GM21447 (cell line): ENCODE measurements at regions not wholly inside any gene's neighbourhood (a gene's known extent, or its start where the extent isn't known, plus 50 kb on each side); places are given as distances from the start of the nearest gene placed in this dataset.

Source experiments
- ATAC-seq: cut with Tn5 transposase; IDR thresholded peaks from one replicate; pipeline ENCODE4 v1.9.1; 2021; ENCODE audit not compliant: unreplicated experiment

DNA sequence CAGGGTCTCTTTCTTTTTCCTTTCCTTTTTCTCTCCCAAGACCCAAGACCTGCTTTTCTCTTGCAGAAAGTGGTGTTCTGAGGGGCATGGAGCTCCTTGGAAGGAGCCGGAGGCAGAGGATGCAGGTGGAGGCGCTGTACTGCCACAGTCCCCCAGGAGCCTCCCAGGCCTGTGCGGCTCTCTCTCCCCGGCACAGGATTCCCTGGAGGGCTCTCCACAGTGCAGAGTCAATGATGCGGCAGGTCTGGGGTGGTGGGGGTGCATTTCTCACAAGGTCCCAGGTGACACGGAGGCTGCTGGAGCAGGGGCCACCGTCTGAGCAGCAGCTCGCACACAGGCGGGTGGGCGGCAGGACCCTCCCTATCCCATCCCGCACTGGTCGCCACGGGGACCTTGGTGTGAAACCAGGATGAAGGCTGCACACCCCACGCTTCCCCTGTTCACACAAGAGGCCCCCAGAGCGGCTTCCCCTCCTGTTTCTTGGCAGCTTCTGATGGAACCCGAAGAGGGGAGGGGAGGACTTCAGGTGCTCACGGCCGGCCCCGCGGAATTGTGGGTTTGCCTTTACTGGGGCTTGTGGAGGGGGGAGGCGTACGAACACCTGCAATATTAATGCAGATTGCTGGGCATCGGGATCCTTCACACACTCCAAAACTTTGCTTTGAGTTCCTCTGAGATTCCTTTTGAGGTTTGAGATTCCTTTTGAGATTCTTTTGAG lies 186.9 kb downstream of the ENGASE start:
- ATAC-seq = no peak

DNA sequence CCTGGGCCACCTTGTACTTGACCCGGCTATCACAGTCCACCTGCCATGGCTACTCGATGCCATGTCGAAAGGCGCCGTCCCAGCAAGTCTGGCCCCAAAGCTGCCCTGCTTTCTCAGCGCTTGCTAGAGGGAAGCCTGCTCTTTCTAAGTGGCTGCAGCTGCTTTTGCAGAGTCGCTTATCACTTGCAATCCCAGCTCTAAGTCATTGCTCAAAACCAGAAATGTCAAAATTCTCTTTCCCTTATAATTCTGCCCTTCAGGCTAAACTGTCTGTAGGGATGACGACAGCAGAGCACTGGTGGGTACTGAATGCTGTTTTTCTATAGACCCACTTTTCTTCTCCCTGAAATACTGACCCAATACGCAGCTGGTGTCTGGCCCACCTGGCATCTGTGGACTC lies 184.2 kb downstream of the ENGASE start:
- ATAC-seq = no peak

DNA sequence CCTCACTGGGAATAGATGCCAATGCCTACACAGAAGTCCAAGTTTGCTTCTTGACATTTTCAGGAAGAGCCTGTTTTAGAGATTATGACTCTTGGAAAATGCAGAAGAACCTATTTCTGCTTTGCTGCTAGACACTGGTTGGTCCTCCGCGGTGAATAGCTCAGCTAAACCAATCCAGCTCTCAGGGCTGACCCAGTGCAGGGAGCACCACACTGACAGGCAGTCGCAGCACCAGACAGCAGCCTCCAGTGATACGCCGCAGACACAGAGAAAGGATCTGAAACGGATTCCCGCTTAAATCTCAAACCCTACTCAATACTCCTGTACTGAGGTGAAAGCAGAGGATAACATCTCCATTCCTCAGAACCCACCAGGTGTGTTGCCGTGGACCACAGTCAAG lies 183.4 kb downstream of the ENGASE start:
- no peak for ATAC-seq

DNA sequence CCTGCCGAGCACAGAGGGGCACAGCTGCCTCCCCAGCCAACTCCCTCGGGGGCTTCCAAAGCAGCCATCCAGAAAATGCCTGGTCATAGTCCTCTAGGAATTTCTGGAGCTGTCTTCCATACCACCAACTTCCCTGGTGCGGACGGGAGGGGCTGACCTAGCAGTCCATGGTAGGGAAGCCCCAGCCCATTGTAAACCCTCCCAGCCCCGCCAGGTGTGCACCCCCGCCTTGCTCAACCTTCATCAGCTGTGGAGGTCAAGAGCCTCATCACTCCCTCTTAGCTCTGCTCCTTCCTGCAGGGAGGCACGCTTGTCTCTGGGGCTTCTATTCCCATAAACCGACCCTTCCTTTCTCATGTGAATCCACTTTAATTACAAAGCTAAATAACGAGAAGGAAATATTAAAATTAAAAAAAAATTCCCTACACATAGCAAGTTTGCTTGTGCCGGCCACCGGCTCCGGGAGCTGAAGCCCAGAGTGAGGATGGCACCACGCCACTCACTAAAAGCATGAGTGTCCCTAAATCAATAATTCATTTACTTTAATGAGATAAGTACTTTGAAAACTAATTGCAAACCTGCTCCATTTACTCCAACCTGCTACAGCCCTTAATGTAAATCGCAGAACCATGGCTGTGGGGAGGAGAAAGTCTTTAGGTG lies 181.4 kb downstream of the ENGASE start:
- ATAC-seq = no peak

DNA sequence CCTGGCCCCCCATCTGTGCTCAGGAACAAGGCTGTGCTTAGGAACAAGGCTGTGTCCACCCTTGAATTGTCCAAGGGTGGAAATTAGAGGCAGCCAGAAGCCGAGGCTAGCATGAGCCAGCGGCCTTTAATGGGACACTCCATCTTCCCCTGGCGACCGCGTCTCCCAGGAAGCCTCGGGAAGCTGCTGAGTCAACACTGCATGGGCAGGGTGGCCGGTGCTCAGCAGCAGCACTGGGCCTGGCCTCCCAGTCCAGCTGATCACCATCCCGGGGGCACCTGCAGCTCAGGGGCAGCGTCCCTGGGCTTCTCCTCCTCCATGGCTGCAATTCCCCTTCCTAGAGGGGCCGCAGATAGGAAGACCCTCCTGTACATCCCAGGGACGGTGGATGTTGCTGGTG lies 180.8 kb downstream of the ENGASE start:
- ATAC-seq = no peak

DNA sequence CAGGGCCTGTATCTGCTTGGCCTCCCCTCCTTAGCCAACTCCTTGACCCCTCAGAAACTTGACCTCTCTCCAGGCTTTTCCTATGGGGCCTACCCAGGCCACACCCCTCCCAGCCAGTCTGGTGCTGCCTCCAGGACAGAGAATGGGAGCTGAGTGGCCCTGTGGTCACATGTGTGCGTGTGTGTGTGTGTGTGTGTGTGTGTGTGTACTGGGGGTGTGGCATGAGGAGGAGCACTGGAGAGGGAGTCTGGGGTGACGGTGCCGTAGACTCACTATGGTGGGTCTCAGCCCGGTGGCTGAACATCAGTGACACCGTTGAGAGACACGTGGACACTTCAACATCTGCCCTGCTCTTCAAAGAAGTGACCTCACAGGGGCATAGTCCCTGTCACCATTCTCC lies 180.4 kb downstream of the ENGASE start:
- ATAC-seq = no peak

DNA sequence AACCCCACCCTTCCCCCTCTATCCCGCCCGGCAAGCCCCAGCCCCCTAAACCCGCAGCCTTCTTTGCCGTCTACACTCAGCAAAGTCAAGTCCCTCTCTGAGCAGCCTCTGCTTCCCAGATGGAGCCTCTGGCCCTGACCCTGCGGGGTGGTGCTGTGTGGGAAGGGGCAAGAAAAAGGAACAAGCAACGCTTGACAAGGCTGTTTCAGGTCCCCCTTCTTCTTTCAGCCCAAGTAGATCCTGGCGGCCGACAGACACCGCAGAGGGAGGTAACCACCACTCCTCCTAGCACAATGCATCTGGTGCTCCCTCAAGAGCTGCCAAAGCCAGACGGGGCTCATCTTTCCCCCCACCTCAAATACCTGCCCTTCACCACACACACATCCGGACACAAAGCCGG lies 178.3 kb downstream of the ENGASE start:
- no peak for ATAC-seq

DNA sequence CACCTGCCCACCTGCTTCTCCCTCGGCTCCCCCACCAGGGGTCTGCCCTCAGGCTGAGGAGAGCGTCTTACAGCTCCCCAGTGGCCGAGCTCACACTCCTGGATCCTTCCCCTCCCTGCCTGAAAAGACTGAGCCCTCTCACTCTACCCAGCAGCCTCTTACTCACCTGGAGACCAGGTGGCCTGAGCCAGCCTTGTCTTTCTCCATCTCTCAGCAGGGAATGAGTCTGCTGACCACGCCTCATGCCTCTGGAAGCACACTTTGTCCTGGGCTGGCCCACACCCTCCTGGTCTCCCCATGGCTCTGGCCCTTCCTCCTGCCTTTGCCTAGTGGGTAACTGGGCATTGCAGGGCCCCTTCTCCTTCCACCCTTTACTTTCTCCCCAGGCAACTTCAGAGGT lies 177.2 kb downstream of the ENGASE start:
- no peak for ATAC-seq

DNA sequence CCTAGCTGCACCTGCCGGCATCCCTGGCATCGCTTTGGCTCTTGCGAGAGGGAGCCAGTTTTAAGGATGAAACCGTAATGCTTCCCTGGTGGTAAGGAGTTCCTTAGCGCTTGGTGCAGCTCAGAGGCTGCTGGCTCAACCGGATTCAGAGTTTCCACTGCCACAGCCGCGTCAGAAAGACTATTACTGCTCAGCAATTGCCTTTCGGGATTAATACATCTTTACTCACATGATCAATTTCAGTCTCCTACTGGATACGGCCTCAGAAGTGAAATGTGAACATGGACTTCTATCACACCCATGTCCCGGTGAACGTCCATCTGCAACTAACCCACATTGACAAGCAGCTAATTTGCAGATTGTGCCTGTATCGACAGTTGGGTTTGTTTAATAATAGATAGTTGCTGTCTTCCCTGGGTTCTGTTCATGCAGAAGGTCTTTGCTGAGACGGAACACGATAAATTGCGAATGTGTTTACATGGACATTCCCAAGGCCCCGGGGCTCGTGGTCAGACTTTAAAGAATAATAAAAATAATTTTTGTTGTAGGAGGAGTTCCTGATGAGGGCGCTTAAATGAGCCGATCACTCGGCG lies 175.4 kb downstream of the ENGASE start:
- ATAC-seq = no peak

DNA sequence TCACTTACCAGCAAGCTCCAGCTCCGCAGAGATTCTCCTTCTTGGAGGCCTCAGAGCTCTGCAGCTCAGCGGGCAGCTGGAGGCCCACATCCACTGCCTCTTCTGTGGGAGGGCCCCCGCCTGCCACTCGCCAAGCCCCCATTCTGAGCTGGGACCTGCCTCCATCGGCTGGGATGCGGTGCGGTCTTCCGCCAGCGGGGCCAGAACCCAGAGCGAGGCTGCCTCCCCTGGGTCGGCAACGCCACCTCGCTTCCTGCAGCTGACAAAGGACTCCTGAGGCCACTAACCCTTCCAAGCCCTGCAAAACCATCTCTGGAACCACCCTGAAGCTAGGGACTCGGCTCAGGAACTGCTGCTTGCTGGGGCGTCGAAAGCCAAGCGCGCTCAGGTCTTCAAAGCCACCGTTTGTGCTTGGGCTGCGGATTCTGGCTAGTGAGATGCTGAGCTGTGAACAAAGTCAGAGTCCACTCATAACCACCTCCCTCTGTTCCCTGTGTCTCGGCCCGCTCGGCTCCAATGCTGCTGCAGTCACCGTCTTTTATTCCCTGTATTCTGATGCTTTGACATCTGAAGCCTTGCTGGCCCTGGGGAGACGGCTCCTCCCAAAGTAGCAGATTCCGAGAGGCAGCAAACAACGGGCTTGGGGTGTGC lies 174.3 kb downstream of the ENGASE start:
- no peak for ATAC-seq

DNA sequence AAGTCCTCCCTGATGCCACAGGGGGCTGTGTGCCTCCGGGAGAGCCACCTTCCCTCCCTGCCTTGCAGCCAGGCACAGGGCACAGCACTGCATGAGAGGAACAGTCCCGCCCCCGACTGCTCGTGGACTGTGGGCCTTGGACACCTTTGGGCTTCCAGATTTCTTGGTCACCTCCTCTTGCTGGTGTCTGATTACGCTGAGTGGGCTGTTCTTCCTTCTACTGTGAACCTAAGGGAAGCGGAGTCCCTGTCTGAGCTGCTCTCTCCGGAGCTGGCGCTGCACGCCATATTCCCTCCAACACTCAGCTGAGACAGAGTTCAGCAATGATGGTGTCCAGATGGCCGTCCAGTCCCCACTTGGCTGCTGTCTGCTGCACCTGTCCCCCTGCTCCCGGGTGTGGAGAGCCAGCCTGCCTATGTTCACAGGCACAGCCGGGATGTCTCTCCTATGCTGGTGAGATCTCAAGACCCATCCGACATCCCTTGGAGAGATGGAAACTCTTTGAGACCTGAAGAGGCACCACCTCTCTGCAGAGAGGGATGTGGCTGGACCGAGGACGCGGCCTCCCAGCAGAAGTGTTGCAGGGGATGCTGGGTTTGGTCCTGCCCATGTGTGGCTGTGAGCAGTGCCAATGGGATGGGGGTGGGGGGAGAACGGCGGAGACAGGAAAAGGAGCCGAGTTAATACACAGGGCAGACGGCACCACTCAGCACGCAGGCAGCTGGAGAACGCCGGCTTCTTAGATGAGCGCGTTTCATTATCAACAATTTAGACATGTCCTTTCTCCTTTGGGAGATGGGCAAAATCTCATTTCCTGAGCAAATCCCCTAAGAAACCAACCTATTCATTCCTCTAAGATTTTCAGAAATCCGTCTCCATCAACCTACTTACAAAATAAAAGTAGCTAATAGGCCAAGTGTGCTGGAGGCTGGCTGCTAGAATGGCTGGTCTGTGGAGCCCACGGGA lies 171.9 kb downstream of the ENGASE start:
- no peak for ATAC-seq

DNA sequence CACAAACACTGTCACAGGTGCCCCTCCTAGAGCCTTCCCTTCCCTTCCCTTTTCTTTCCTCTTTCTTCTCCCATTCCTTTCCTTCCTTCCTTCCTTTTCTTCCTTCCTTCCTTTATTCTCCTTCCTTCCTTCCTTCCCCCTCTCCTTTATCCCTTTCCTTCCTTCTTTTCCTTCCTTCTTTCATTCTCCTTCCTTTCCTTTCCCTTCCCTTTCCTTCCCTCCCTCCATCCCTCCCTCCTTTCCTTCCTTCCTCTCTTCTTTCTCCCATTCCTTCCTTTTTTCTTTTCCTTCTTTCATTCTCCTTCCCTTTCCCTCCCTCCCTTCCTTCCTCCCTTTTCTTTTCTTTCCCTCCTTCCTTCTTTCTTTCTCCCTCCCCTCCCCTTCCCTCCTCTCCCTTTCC lies 170.0 kb downstream of the ENGASE start:
- ATAC-seq = no peak

DNA sequence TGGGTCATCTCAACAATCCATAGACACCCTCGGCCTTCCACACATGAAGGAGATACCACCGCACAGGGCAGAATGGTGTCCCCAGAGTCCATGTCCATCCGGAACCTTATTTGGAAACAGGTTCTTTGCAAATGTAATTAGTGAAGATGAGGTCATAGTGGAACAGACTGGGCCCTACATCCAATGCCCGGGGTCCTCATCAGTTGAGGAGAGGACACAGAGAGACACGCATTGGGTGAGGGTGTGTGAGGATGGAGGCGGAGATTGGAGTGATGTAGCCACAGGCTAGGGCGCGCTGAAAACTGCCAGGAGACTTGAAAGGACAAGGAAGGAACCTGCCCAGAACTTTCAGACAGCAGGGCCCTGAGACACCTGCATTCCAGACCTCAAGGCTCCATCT lies 169.4 kb downstream of the ENGASE start:
- ATAC-seq = no peak

DNA sequence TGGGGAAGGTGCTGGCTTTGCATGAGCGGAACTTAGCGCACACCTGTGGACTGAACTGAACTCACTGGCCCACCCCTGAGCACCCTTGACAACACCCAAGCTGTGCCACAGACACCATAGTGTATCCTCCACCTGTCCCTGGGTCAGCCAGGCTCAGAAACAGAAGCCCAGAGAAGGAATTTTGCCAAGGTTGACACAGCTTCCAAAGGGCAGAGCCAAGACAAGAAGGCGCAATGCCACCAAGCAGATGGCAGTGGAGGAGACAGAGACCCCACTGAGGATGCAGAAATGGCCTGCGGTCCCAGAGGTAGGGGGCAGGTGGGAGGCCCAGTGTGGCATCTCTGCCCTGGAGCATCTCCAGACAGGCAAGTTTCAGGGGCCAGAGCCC lies 169.0 kb downstream of the ENGASE start:
- ATAC-seq = no peak

DNA sequence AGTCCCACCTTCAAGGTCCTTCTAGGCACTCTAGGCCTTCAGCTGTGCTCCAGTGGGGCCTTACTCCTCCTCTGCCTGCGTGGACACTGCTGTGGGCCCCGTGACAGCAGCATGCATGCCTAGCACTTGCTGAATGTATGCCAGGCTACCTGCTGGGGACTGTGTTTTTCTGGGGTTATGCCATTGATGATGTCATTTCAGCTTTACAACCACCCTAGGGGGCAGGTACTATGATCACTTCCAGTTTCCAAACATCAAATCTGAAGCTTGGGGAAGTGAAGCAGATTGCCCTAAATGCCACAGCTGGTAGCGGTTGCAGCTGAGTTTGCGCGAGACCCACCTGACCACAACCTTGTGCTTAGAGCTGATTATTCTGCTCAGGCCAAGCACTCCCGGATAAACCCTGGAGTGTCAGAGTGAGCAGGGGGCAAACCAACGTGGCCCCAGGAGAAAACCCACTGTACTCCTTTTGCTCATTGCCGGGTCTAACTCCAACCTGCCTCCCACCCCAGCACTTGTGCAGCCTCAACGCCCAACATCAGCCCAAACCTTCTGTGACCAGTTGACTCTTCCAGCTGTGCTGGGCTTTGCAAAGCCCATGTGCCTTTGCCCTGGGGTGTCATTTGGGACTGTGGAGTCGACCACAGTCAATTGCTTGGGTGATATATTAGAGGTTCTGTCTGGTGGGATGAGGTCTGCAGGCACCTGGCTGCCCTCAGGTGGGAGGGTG lies 168.4 kb downstream of the ENGASE start:
- no peak for ATAC-seq

DNA sequence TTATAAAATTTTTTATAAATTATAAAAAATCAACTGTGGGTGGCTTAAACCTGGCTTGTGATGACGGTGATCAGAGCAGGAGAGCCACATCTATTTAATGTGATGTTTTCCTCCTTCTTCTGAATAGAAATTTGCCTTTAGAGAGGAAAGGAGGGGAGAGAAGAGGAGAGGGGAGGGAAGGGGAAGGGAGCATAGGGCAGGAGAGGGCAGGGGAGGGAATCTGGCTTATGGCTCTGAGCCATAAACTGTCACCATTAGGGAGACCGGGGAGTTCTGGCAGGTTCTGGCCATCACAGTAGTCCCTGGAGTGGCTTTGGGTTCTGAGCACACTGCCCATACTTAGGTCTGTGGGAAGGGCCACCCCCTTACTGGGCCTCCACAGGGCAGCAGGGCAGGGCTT lies 167.8 kb downstream of the ENGASE start:
- ATAC-seq = no peak

DNA sequence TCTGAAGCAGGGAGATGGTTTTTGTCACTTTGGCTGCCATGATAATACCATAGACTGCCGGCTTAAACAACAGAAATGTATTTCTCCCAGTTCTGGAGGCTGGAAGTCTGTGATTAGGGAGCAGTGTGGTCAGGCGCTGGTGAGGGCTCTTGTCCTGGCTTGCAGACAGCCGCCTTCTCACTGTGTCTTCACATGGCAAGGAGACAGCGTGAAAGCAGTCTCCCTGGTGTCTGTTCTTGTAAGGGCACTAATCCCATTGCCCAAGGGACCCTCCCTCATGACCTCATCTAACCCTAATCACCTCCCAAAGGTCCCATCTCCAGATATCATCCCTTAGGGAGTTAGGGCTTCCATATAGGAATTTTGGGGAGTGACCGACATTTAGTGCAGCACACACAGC lies 167.0 kb downstream of the ENGASE start:
- no peak for ATAC-seq

DNA sequence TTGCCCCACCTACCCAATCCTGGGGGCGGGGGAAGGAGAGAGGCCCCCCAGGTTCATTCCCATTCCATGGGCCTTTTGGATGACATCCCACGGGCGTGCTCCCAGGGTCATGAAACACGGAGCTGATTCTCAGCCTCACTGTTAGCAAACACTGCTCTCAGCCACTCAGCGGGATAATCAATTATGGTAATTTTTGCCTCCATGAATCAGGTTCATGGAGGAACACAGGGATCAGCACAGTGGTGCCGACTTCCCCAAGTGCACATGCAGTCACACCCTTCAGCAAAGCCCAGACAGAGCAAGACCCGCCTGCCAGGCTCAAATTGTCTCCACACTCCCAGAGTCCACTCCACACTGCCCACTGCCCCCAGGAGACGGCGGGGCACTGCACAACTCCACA lies 164.6 kb downstream of the ENGASE start:
- no peak for ATAC-seq

DNA sequence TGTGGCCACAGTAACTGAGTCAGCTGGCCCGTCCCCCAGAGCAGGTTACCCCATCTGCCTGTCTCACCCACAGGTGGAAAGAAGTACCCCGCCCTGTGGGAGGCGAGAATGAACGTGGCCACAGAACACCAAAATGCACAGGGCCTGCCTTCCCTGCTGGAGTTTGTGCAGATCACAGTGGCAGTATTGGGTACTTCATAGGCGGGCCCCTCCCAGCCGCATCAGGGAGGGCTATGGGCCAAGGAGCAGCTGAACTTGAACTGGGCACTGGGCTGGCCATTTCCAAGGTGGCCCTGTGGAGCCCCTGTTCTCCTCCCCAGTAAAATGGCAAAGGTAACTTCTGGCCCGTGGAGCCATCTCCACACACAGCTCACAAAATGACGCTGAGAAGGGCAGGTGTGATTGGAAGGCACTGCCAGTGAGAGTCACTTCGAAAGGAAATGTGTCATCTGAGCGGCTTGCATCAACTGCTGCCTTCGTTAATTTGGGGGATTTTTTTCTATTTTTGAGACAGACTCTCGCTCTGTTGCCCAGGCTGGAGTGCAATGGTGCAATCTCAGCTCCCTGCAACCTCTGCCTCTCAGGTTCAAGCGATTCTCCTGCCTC lies 162.9 kb downstream of the ENGASE start:
- no peak for ATAC-seq

DNA sequence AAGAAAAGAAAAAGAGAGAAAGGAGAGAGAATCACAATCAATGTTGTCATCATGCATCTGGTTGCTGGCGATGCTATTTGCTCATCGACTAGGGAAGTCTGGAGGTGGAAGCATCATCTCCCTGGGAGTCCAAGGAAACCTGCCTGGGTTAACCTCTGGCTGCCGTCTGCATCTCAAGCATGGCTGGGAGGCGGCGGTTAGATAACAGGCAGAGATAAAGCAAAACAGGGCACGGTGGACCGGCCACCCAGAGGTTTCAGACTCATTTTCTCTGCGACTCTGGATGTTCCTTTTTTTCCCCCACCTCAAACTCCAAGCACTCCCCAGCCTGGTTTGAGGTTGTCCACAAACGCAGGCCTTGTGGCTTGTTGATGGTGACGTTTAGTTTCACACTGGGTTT lies 161.2 kb downstream of the ENGASE start:
- no peak for ATAC-seq
